LoVo (cell line): ENCODE measurements at regions not wholly inside any gene's neighbourhood (a gene's known extent, or its start where the extent isn't known, plus 50 kb on each side); places are given as distances from the start of the nearest gene placed in this dataset.

ENCODE experiments used
- DNase-seq: peaks from one replicate; pipeline ENCODE4 v3.0.0-alpha.2; 2016; ENCODE audit warnings: low spot score

DNA sequence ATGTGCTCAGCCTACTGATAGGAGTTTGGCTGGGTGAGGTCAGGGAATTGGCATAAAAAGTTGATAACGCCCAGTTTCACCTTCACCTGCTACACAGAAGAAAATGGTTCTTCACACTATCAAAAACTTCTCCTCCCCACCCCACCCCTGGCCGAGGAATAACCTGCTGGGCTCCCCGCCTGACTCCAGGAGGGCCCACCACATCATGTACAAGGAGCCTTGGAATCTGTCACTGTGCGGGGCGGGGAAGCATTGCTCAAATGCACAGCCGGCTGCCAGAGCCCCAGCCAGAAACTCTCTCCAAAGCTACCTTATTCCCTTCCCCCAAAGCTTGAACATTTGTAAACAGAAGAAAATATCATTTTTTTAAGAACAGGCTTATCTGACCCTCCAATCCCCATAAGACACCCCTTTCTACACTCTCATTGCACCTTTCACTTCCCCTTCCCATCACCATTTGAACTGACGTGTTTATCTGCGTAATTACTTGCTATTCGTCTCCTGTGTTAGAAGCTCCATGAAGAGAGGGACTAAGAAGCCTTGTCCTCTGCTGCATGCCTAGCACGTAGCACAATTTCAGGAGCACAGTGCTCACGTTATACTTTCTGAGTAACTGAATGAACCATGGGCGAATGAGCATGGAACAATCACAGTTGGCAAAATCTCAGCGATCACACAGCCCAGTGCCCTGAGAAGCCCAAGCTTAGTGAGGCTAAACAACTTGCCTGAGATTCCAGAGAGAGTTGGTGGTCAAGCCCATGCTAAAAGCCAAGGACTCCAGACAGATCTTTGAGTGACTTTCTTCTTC lies 82.9 kb downstream of the HES1 start:
- DNase-seq = no peak

DNA sequence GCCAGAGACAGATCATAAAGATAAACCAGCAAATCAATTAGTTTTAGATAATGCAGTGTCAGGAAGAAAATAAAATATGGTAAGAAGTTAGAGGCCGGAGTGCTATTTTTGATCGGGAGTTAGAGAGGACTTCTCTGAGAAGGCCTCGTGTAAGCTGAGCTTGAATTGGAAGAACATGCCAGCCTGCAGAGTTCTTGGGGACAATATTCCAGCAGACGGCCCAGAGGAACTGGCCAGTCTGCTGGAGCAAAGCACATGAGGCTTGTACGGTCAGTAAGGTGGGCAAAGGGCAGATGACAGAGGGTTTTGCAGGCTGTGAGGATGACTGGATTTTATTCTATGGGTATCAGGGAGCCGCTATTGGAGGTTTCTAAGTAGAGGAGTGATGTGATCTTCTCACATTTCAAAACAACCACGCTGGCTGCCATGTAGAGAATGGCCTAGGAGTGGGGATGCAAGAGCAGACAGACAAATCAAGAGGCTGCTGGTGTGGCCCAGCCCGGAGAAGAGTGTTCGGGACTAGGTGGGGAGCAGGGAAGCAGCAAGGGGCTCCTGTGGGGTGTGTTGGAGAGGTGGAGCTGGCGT lies 84.0 kb downstream of the HES1 start:
- DNase-seq = no peak

- DNase-seq = no peak
These were observed 85.0 kb downstream of the HES1 start for GRCh38 chr3:194220901-194221326.

DNA sequence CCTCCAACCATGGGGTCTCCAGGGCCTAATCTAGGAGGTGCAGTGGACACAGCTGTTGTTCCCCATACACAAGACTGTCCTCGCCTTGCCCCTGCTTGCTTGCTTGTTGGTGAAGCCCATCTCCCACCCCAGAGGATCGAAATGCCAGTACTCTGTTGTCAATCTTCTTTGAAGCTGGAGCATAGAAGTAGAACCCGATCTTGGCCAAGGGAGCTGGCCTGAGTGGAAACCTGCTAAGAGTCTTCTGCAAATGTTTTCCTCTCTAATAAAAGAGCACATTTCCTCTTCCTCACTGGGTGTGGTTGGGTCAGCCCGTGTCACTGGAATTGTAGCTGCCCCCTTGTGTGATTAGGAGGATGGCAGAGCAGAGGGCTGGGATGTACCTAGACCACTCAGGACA lies 85.4 kb downstream of the HES1 start:
- no peak for DNase-seq

- DNase-seq = no peak
These were observed 88.0 kb downstream of the HES1 start for GRCh38 chr3:194223951-194224350.

DNA sequence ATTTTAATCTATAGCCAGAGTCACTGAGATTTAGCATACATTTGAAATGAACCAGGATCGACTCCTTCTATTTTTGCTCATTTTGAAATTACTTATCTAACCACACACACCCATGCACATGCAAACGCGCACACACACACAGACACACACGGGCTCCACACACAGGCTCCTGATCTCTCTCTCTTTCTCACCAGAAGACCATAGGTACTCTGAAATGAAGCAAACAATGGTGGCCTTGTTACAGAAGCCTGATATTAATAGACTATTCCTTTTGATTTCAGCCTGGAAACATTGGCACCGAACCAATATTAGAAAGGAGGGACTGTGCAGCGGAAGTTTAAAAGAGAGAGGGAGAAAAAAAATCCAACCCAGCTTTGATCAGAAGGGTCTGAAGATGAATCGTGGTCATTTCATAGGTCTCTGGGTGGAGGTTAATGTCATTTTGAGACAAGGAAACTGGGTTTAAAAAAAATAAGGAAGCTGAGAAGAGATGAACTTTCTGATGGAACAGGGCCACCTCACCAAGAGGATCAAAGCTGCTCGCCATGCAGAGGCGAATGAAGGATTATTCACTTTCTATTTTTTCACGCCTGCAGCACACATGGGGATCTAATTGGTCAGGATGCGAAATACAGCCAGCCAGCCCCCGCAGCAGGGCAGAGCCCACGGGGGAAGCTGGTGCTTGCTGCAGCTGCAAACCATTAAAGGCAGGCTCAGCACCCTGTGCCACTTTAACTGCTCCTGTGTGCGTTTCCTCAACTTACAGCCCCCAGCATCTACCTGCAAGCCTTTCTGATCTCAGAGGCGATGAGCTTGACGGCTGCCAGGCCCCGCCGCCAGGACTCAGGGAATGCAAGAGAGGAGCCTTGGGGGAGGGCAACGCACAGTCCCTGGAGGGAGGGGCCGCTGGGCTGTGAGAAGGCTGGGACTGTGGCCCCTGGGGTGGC lies 88.8 kb downstream of the HES1 start:
- no peak for DNase-seq

GRCh38 chr3:194225418-194225812 lies 89.5 kb downstream of the HES1 start:
- no peak for DNase-seq

GRCh38 chr3:194225988-194226663 lies 90.2 kb downstream of the HES1 start:
- DNase-seq = no peak

GRCh38 chr3:194231929-194232832 lies 96.2 kb downstream of the HES1 start:
- no peak for DNase-seq

- DNase-seq = no peak
These were observed 97.2 kb downstream of the HES1 start for GRCh38 chr3:194233150-194233549.

DNA sequence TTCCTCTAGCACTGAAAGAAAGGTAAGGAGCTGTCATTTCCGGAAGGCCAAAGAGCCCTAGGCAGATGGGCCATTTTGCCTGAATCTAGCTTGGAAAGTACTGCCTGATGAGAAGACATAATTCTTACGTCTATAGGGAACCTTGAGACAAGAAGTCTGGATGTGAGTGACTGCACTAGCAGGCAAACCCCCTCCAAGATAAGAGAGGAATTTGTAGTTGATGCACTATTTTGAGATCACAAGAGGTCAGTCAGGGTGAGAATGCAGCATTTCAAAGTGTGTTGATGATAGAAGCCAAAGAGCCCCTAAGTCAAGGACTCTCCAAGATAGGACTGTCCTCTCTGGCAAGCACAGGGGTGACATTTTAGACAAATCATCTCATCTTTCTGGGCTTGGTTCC lies 99.2 kb downstream of the HES1 start:
- no peak for DNase-seq

GRCh38 chr3:194237110-194237509 lies 101.2 kb downstream of the HES1 start:
- DNase-seq = no peak

DNA sequence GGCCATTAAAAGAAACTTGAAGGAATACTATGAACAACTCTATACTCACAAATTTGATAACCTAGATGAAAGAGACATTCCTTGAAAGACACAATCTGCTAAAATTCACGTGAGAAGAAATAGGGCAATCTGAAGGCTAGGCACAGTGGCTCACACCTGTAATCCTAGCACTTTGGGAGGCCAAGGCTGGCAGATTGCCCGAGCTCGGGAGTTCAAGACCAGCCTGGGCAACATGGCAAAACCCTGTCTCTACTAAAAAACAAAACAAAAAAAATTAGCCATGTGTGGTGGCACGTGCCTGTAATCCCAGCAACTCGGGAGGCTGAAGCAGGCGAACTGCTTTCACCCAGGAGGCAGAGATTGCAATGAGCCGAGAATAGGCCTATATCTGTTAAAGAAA lies 104.8 kb downstream of the HES1 start:
- DNase-seq = no peak

DNA sequence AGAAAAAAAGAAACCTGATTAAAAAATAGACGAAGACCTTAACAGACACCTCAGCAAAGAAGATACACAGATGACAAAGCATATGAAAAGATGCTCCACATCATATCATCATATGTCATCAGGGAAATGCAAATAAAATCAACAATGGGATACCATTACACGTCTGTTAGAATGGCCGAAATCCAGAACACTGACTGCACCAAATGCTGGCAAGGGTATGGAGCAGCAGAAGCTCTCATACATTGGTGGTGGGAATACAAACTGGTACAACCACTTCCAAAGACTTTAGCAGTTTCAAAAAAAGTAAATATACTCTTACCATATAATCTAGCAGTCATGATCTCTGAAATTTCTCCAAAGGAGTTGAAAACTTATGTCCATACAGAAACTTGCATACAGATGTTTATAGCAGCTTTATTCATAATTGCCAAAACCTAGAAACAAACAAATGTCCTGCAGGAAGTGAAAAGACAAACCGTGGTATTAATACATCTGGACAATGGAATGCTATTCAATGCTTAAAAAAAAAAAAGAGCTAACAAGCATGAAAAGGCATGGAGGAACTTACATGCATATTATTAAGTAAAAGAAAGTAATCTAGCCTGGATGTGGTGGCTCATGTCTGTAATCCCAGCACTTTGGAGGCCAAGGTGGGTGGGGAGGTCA lies 107.4 kb downstream of the HES1 start:
- DNase-seq = no peak

DNA sequence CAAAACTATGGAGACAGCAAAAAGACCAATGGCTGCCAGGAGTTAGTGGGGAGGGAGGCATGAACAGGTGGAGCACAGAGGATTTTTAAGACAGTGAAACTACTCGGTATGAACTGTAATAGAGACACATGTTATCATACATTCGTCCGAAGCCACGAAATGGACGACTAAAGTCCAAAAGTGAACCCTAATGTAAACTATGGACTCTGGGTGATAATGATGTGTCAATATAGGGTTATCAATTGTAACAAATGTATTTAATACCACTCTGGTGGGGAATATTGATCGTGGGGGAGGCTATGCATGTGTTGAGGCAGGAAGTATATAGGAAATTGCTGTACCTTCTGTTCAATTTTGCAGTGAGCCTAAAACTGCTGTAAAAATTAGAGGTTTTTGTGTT lies 107.0 kb downstream of the CPN2 start:
- no peak for DNase-seq

GRCh38 chr3:194245474-194245873 lies 105.7 kb downstream of the CPN2 start:
- no peak for DNase-seq

DNA sequence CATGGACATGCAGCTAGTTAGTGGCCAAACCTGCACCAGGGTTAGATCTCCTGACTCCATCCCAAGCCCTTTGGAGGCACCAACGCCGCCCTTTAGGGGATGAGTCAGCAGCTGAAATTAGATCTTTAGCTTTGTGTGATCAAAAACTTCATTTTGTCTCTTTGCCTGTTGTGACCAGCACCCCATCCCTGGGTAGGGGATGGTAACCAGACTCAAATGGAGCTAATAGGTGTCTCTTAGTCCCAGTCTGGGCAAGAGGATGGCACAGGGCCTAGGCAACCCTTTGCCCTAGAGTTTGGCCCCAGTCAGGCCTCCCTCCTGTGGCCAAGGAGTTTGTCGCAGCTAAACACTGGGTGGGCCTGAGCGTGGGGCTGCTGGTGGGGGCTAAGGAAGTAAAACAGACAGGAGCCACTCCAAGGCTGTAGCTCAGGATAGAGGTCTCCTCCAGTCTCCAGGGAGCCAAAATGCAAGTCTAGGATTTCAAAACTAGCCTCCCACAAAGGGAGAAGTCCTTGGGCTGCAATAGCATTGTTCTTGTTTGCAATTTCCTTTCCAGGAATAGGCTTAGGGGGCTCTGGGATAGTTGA lies 105.1 kb downstream of the CPN2 start:
- no peak for DNase-seq

GRCh38 chr3:194246709-194247349 lies 104.3 kb downstream of the CPN2 start:
- no peak for DNase-seq

DNA sequence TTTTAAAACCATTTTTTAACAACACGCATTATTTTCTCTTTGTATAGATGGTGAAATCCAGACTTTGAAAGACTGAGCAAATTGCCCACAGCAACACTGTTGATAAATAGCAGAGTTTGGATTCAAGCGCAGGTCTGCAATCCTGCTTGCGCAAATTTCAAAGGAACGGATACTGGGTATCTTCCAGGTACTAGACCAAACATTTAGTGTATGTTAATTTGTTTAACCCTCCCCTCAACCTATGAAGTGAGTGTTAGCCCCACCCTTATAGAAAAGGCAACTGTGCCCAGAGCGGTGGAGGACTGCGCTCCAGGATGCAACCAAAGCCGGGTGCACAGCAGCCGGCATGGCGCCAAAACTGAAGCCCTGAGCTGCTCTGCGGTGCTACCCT lies 103.8 kb downstream of the CPN2 start:
- DNase-seq = no peak
